ENCODE measurements at regions not wholly inside any gene's neighbourhood (a gene's known extent, or its start where the extent isn't known, plus 50 kb on each side); places are given as distances from the start of the nearest gene placed in this dataset.
A peak's percentile ranks its signal among the peaks of the same experiment; 100 is the strongest.
"Not testable (repeated sequence)": the region's sequence is repeated elsewhere in the genome, so short reads cannot be mapped to it uniquely, and the experiment has no call there.

DNA sequence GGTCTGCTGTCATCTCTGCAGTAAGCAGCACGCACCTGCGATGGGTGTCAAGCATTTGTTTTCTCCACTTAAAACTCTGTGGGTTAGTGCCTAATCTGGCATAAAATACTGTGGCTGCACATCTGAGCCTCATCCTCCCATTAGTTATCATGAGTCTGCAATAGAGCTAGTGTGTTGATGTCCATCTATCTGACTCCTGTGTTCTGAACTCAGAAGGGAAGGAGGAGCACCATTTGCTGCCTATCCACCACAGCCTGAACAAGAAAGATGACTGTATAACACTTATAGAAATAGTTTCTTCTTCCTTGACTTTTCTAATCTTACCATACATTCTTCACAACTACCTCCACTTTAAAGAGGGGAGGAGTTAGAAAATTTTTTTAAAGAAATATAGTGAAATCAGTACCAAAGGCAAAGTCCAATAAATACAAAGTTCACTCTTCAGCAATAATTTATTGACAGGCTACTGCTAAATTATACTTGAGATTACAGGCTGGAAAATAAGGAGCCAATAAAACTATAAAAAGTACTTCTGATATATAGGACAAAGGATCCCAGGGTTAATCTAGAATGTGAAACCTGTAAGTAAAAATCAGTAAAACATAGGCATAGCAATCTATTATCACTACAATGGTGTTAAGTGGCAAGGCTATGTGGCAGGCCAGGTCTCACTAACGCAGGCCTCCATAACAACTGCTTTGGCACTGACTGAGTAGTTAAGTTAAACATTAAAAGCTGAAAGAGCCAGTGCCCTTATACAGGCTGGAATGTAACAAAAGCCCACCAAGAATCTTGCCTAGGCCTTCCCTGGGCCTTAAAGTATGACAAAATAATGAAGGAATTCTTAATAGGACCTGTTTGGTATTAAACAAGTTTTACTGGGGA, 70.2 kb downstream of the LGALS9C start:
- DNase-seq (ENCODE audit: low spot score), result not testable (repeated sequence)

- DNase-seq (ENCODE audit: low spot score), result not testable (repeated sequence)
Measured at GRCh38 chr17:18557086-18557485, 80.5 kb downstream of the LGALS9C start.

DNA sequence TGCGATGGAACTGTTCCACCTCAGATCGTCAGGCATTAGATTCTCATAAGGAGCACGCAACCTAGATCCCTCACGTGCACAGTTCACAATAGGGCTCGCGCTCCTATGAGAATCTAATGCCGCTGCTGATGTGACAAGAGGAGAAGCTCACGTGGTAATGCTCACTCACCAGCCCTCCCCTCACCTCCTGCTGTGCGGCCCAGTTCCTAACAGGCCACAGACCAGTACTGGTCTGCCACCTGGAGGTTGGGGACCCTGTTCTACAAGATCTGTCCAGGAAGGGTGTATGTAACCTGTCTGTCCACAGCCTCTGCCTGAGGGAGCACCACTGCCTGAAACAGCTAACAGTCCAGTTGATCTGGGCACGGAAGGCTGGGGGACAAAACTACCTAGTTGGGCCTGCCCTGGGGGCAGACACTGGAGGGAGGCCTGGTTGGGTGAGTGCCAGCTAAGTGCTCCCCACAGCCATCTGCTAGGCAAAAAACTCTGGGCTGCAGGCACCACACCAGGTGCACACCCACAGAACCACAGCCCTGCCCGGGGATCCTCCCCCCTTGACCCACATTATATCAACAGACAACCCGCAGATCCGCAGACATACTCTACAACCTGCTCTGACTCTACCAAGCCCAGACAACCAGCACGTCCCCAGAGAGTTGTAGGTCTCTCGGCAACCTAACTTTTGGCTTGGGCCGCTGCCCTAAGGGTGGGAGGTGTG, 80.7 kb downstream of the TBC1D28 start:
- not testable (repeated sequence) for DNase-seq (ENCODE audit: low spot score)

- peak; percentile 49 for DNase-seq (ENCODE audit: low spot score)
Measured at GRCh38 chr17:18564099-18564448, 80.1 kb downstream of the TBC1D28 start.

DNA sequence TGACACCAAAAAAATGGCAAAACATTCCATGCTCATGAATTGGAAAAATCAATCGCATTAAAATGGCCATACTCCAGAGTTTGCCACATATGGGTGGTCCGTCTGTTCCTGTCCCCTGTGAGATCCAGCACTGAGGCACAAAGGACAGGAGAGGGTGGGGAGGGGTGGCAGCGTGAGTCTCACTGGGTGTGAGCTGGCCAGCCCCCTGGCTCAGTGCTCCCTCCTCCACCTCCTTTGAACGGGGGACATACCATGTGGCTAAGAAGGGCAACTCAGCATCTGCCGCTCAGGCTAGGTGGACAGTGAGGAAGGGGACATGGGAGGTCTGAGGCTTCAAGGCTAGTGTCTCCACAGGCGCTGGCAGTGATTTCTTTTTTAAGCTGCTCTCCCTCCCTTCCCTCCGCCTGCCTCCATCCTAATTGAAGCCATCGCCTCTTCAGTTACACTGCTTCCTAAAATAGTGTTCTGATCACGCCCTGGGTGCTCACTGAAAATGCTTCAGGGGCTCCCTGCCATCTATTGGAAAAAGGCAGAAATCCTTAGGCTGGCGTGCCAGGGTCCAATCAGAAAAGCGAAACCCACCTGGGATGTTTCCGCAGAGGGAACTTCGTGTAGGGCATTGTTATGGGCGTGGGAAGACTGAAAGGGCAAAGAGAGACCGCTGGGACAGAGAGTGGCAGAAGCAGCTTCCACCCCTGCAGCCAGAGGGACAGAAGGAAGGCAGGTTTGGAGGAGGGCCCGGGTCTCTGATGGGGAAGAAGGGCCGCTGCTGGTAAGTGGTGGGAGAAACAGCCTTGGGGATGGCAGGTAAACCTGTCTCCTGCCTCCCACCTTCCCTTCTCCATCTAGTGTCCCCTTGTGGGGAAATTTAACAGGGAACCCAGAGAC, 75.8 kb downstream of the TBC1D28 start:
- DNase-seq (ENCODE audit: low spot score), result not testable (repeated sequence)

- not testable (repeated sequence) for DNase-seq (ENCODE audit: low spot score)
Measured at GRCh38 chr17:18569489-18569913, 74.7 kb downstream of the TBC1D28 start.

DNA sequence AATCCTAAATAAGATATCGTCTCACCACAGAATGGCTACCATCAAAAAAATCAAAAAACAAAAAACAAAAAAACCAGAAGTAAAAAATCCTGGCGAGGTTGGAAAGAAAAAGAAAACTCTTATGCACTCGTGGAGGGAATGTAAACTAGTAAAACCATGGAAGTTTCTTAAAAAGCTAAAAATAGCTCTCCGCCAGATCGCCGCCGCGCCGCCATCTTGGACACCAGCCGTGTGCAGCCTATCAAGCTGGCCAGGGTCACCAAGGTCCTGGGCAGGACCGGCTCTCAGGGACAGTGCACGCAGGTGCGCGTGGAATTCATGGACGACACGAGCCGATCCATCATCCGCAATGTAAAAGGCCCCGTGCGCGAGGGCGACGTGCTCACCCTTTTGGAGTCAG, 71.7 kb downstream of the TBC1D28 start:
- DNase-seq (ENCODE audit: low spot score), result not testable (repeated sequence)

GRCh38 chr17:18574137-18574536, 70.1 kb downstream of the TBC1D28 start:
- DNase-seq (ENCODE audit: low spot score), result not testable (repeated sequence)
